ENCODE measurements at regions not wholly inside any gene's neighbourhood (a gene's known extent, or its start where the extent isn't known, plus 50 kb on each side); places are given as distances from the start of the nearest gene placed in this dataset.

DNA sequence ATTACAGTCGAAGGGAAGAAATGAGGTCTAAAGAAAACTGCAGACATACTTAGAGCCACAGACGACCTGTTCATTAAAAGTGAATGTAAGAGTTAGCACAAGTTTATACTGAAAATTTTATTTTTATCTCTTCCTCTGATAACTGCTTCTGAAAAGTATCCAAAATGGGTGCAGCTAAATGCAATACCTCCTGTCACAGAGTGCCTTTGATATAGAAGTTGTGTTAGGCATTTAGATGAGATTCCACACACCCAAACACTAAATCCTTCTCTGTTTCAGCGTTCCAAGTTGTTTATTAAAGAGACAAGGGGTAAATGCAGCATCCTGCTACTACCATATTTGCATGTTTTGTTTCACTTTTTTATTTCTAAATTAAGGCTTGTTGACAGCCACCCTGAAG lies 214.7 kb upstream of the TSHZ2 start:
- intact Hi-C loops (cut with micrococcal nuclease): no loop called here
- Histone ChIP-seq H2AFZ (ENCODE audit: insufficient read depth, low read depth, low read length, poor library complexity, severe bottlenecking) (no peak overlapping the region), H3K4me2 (replicated peaks; ENCODE audit: extremely low read depth, low read length, poor library complexity, severe bottlenecking) (no peak overlapping the region), H4K20me1 (ENCODE audit: insufficient read depth, low read length) (no peaks in the 10 kb centered on the region), H3K9ac (ENCODE audit: insufficient read depth, low read length, poor library complexity, severe bottlenecking) (no peak overlapping the region), H3K27ac (ENCODE audit: low read depth in 1 of 2, low read length in 2 of 2) (no peak overlapping the region), H3K79me2 (ENCODE audit: insufficient read depth, low read length) (no peaks in the 10 kb centered on the region), H3K4me1 (ENCODE audit: control insufficient read depth in 1 of 2, insufficient read depth in 2 of 2, low read length in 2 of 2) (no peaks in the 10 kb centered on the region), H3K27me3 (ENCODE audit: control insufficient read depth in 2 of 2, insufficient read depth in 2 of 2, low read length in 2 of 2) (no peaks in the 10 kb centered on the region), H3K36me3 (replicated peaks in 1 of 2; ENCODE audit: control insufficient read depth in 1 of 2, insufficient read depth in 2 of 2, low read length in 2 of 2) (no peaks in the 10 kb centered on the region), H3K4me3 (replicated peaks in 1 of 3; ENCODE audit: low read depth in 2 of 3, low read length in 3 of 3) (no peak overlapping the region), H3K9me3 (replicated peaks in 1 of 2; ENCODE audit: control insufficient read depth in 1 of 2, insufficient read depth in 1 of 2, low read length in 2 of 2) (peaks cover 0 to 3% of the 10 kb centered on the region in 2 donors)
- TF ChIP-seq, protein P1, sequence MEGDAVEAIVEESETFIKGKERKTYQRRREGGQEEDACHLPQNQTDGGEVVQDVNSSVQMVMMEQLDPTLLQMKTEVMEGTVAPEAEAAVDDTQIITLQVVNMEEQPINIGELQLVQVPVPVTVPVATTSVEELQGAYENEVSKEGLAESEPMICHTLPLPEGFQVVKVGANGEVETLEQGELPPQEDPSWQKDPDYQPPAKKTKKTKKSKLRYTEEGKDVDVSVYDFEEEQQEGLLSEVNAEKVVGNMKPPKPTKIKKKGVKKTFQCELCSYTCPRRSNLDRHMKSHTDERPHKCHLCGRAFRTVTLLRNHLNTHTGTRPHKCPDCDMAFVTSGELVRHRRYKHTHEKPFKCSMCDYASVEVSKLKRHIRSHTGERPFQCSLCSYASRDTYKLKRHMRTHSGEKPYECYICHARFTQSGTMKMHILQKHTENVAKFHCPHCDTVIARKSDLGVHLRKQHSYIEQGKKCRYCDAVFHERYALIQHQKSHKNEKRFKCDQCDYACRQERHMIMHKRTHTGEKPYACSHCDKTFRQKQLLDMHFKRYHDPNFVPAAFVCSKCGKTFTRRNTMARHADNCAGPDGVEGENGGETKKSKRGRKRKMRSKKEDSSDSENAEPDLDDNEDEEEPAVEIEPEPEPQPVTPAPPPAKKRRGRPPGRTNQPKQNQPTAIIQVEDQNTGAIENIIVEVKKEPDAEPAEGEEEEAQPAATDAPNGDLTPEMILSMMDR (IDR thresholded peaks at IDR 0.05): no peak
- no peaks in the 10 kb centered on the region for H3K36me3 Mint-ChIP-seq
- H3K9me3 Mint-ChIP-seq: peaks cover 0 to 5% (median 2%) of the 10 kb centered on the region in 7 donors
- H3K27me3 Mint-ChIP-seq (ENCODE audit: low read depth in 3 of 3): peaks cover 0 to 1% (median 0%) of the 10 kb centered on the region in 3 donors
- H3K4me1 Mint-ChIP-seq: no peaks in the 10 kb centered on the region
- no peak overlapping the region for H3K27ac Mint-ChIP-seq
- no CpG with 5 or more reads among the region's 3 CpGs for WGBS (ENCODE audit: insufficient coverage)
- no peak for DNase-seq
- H3K4me3 Mint-ChIP-seq: no peak overlapping the region

DNA sequence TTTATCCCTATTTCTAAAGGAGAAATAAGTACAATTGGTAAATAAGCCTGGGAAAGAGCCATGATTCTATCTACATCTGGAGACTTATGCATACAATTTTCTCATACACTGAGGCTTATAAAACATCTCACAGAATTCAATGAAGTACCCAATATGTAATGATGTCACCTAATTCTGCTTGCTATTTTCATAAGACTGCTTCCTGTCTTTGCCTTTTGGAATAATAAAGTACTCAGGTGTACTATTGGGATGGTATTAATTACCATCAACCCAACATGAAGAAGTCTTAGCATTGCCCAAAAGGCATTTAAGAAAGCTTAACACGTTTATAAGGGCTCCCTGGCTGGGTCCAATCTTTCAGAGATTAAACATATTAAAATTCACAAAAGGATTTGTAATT lies 216.4 kb upstream of the TSHZ2 start:
- Histone ChIP-seq H3K4me3 (replicated peaks in 1 of 3; ENCODE audit: low read depth in 2 of 3, low read length in 3 of 3) (no peak overlapping the region), H3K4me1 (ENCODE audit: control insufficient read depth in 1 of 2, insufficient read depth in 2 of 2, low read length in 2 of 2) (no peaks in the 10 kb centered on the region), H3K9me3 (replicated peaks in 1 of 2; ENCODE audit: control insufficient read depth in 1 of 2, insufficient read depth in 1 of 2, low read length in 2 of 2) (peaks cover 0 to 3% of the 10 kb centered on the region in 2 donors), H3K27me3 (ENCODE audit: control insufficient read depth in 2 of 2, insufficient read depth in 2 of 2, low read length in 2 of 2) (no peaks in the 10 kb centered on the region), H3K36me3 (replicated peaks in 1 of 2; ENCODE audit: control insufficient read depth in 1 of 2, insufficient read depth in 2 of 2, low read length in 2 of 2) (no peaks in the 10 kb centered on the region), H2AFZ (ENCODE audit: insufficient read depth, low read depth, low read length, poor library complexity, severe bottlenecking) (no peak overlapping the region), H3K27ac (ENCODE audit: low read depth in 1 of 2, low read length in 2 of 2) (no peak overlapping the region), H3K9ac (ENCODE audit: insufficient read depth, low read length, poor library complexity, severe bottlenecking) (no peak overlapping the region), H3K79me2 (ENCODE audit: insufficient read depth, low read length) (no peaks in the 10 kb centered on the region), H3K4me2 (replicated peaks; ENCODE audit: extremely low read depth, low read length, poor library complexity, severe bottlenecking) (no peak overlapping the region), H4K20me1 (ENCODE audit: insufficient read depth, low read length) (no peaks in the 10 kb centered on the region)
- Mint-ChIP-seq H3K9me3 (peaks cover 0 to 3% (median 2%) of the 10 kb centered on the region in 7 donors), H3K27me3 (ENCODE audit: low read depth in 3 of 3) (peaks cover 0 to 3% (median 0%) of the 10 kb centered on the region in 3 donors), H3K4me1 (no peaks in the 10 kb centered on the region), H3K4me3 (no peak overlapping the region), H3K27ac (no peak overlapping the region), H3K36me3 (no peaks in the 10 kb centered on the region)
- intact Hi-C loops (cut with micrococcal nuclease): no loop called here
- WGBS (ENCODE audit: insufficient coverage): no CpG with 5 or more reads among the region's 1 CpG
- TF ChIP-seq, protein P1 (IDR thresholded peaks at IDR 0.05): no peak
- no peak for DNase-seq

All from CD14-positive monocyte (primary cell).